CD4-positive, alpha-beta T cell treated with Interleukin-4 for 1 hour (primary cell): ENCODE measurements at regions not wholly inside any gene's neighbourhood (a gene's known extent, or its start where the extent isn't known, plus 50 kb on each side); places are given as distances from the start of the nearest gene placed in this dataset.
A peak's percentile ranks its signal among the peaks of the same experiment; 100 is the strongest.
"Not testable (repeated sequence)": the region's sequence is repeated elsewhere in the genome, so short reads cannot be mapped to it uniquely, and the experiment has no call there.

ENCODE experiments used
- DNase-seq, 2 donors: peaks; one replicate each; pipeline ENCODE4 v3.0.0-alpha.2; 2020 to 2022

- no peak for DNase-seq
Observed at GRCh38 chr14:106024983-106025604, 498.7 kb downstream of the TMEM121 start.

GRCh38 chr14:106026026-106026425 is 499.6 kb downstream of the TMEM121 start:
- no peak for DNase-seq

- DNase-seq = not testable (repeated sequence)
Observed at GRCh38 chr14:106027759-106028158, 501.4 kb downstream of the TMEM121 start.

GRCh38 chr14:106029959-106030358 is 503.6 kb downstream of the TMEM121 start:
- no peak for DNase-seq

- no peak for DNase-seq
Observed at GRCh38 chr14:106037380-106037779, 511.0 kb downstream of the TMEM121 start.

GRCh38 chr14:106038263-106038662 is 511.9 kb downstream of the TMEM121 start:
- DNase-seq = no peak

GRCh38 chr14:106039400-106039799 is 513.0 kb downstream of the TMEM121 start:
- DNase-seq = peak in 1 of 2 donors; percentile 48

GRCh38 chr14:106044515-106044914 is 518.1 kb downstream of the TMEM121 start:
- no peak for DNase-seq

GRCh38 chr14:106044949-106045596 is 518.7 kb downstream of the TMEM121 start:
- DNase-seq = peak; percentile 79 to 83

- no peak for DNase-seq
Observed at GRCh38 chr14:106051796-106052195, 525.4 kb downstream of the TMEM121 start.

- DNase-seq = no peak
Observed at GRCh38 chr14:106055289-106055688, 528.9 kb downstream of the TMEM121 start.

GRCh38 chr14:106058342-106058741 is 532.0 kb downstream of the TMEM121 start:
- DNase-seq = no peak

GRCh38 chr14:106060276-106060975 is 534.0 kb downstream of the TMEM121 start:
- no peak for DNase-seq

- peak; percentile 84 to 87 for DNase-seq
Observed at GRCh38 chr14:106061877-106062500, 535.6 kb downstream of the TMEM121 start.

GRCh38 chr14:106062502-106063272 is 536.3 kb downstream of the TMEM121 start:
- DNase-seq = no peak

- DNase-seq = no peak
Observed at GRCh38 chr14:106067935-106068334, 541.6 kb downstream of the TMEM121 start.

- DNase-seq = no peak
Observed at GRCh38 chr14:106069804-106070625, 543.6 kb downstream of the TMEM121 start.

GRCh38 chr14:106080922-106081321 is 554.5 kb downstream of the TMEM121 start:
- DNase-seq = no peak

- not testable (repeated sequence) for DNase-seq
Observed at GRCh38 chr14:106081721-106082120, 555.3 kb downstream of the TMEM121 start.

- no peak for DNase-seq
Observed at GRCh38 chr14:106083082-106083481, 556.7 kb downstream of the TMEM121 start.

- no peak for DNase-seq
Observed at GRCh38 chr14:106087837-106088236, 561.5 kb downstream of the TMEM121 start.

- DNase-seq = not testable (repeated sequence)
Observed at GRCh38 chr14:106088860-106089259, 562.5 kb downstream of the TMEM121 start.
